Activated gamma-delta T cell treated with Interleukin-2 at 50 U/mL for 16 hours (primary cell): ENCODE measurements at regions not wholly inside any gene's neighbourhood (a gene's known extent, or its start where the extent isn't known, plus 50 kb on each side); places are given as distances from the start of the nearest gene placed in this dataset.

Experiments
- DNase-seq: peaks from one replicate; pipeline ENCODE4 v3.0.0-alpha.2; 2020

DNA sequence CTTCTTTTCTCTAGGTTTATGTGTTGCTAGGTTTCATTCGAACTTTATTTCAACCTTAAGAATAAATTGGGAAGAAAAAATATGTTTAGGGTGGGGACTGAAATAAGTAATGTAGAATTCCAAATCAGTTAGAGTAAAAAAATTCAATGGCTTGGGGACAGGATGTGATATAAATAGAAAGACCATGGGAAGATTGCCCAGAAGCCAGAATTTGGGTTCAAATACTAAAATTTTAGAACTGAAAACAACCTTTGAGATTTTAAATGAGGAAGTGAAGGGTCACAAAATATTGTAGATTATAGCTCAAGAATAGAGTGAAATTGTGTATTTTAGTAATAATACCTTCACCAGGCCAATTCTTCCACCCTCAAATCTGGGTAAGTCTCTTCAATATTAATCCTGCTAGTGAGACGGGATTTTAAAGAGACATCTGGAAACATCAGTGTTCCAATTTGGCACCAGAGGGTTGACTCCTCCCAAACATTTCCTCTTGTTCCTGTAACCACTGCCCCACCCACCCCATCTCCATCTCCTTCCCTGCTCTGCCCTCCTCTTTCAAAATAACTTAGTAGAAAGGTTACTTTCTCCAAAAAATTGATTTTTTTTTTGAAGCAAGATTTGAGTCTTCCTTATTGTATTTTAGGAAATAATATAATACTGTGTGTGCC, 51.3 kb upstream of the FAM3C start:
- no peak for DNase-seq

GRCh38 chr7:121446526-121446925, 50.4 kb upstream of the FAM3C start:
- DNase-seq: no peak
